ENCODE measurements at regions not wholly inside any gene's neighbourhood (a gene's known extent, or its start where the extent isn't known, plus 50 kb on each side); places are given as distances from the start of the nearest gene placed in this dataset.

DNA sequence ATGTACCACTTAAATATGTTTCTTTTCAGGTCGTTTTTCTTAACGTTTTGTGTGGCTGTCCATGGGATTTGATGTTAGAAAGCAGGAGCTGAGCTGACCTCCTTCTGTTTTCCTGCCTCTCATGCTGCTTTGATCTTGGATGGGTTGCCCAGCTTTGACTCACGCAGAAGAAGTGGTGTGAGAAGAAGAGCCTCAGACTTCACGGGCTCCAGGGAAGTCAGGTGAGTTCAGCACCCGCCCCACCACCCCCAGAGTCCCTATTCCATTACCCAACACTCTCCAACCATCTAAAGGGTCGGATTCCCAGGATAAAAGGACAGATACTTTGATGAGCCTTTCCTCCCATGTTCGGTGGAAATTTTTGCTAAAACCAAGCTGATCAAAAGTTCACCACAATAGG lies 373.4 kb downstream of the IRX2 start (continued):
- TF ChIP-seq CHD2 (IDR thresholded peaks at IDR 0.05; ENCODE audit: low read length) (no peak), RXRA (IDR thresholded peaks at IDR 0.05; ENCODE audit: insufficient read depth, low read depth, low read length) (no peak), ASH2L (IDR thresholded peaks at IDR 0.05; ENCODE audit: low read length) (no peak)

Measured in H1 (cell line).